ENCODE measurements at regions not wholly inside any gene's neighbourhood (a gene's known extent, or its start where the extent isn't known, plus 50 kb on each side); places are given as distances from the start of the nearest gene placed in this dataset.

DNA sequence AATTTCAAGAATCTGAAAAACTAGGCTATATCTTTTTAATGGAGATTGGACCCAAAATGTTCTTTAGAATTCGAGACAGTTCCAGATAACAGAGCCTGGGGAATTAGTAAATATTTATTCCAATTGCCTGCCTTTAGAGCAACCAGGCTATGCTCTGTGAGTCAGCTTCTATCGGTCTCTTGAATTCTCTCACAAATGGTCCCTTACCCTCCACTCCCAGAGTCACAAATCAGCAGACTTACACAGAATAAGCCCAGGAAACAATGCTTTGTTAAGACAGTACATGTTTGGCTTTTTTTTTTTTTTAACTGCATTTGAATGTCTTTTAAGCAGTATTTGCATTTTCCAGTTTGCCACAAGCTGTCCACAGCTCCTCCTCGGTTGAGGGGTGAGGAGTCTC, 460.7 kb upstream of the CBLB start:
- DNase-seq = no peak
- Histone ChIP-seq H3K9me3 (replicated peaks) (peaks cover 7% of the 10 kb centered on the region), H3K4me3 (no peak overlapping the region), H3K27ac (replicated peaks) (no peak overlapping the region), H3K4me1 (no peaks in the 10 kb centered on the region), H3K27me3 (ENCODE audit: low read depth) (no peaks in the 10 kb centered on the region), H3K36me3 (no peaks in the 10 kb centered on the region)
- TF ChIP-seq, protein P1, sequence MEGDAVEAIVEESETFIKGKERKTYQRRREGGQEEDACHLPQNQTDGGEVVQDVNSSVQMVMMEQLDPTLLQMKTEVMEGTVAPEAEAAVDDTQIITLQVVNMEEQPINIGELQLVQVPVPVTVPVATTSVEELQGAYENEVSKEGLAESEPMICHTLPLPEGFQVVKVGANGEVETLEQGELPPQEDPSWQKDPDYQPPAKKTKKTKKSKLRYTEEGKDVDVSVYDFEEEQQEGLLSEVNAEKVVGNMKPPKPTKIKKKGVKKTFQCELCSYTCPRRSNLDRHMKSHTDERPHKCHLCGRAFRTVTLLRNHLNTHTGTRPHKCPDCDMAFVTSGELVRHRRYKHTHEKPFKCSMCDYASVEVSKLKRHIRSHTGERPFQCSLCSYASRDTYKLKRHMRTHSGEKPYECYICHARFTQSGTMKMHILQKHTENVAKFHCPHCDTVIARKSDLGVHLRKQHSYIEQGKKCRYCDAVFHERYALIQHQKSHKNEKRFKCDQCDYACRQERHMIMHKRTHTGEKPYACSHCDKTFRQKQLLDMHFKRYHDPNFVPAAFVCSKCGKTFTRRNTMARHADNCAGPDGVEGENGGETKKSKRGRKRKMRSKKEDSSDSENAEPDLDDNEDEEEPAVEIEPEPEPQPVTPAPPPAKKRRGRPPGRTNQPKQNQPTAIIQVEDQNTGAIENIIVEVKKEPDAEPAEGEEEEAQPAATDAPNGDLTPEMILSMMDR (IDR thresholded peaks at IDR 0.05; ENCODE audit: borderline replicate concordance) = no peak
- intact Hi-C loops (cut with micrococcal nuclease) = no loop called here

DNA sequence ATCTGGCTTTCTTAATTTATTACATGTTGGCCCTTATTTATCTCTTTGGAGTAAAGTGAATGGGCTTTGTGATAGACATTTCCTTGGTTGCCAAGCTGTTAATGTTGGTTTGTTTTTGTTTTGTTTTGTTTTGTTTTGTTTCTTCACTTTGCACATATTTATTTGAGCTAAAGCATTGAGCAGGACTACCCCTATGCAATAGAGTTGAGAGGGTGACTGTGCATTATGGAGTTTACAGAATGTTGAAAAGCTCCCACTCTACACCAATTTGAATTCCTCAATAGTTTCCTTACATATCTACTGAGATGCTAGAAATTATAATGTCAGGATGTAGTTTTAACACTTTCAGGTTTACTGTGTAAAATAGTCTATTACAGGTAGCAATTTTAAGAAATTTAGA, 462.8 kb upstream of the CBLB start:
- Histone ChIP-seq H3K27ac (replicated peaks) (no peak overlapping the region), H3K27me3 (ENCODE audit: low read depth) (no peaks in the 10 kb centered on the region), H3K9me3 (replicated peaks) (no peaks in the 10 kb centered on the region), H3K4me1 (no peaks in the 10 kb centered on the region), H3K4me3 (no peak overlapping the region), H3K36me3 (no peaks in the 10 kb centered on the region)
- TF ChIP-seq, protein P1 (IDR thresholded peaks at IDR 0.05; ENCODE audit: borderline replicate concordance) = no peak
- intact Hi-C loops (cut with micrococcal nuclease) = no loop called here
- no peak for DNase-seq

DNA sequence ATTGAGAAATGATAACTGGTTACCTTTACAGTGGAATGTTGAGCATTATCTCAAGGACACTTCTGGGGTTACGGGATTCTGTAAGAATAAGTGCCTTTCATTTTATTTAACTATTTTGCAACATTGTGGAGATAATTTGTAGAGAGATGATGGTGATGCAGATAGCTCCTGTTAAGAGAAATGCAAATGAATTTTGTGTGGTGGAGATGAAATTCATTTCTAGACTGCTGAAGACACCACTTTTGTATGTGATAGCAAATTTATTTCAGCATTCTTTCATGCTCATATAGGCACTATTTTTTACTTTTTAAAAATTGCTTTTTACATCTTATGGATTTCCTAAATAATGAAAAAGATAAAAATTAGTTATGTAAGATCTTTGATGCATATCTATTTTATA, 463.3 kb upstream of the CBLB start:
- H3K36me3 ChIP-seq = no peaks in the 10 kb centered on the region
- H3K4me3 ChIP-seq = no peak overlapping the region
- no peaks in the 10 kb centered on the region for H3K27me3 ChIP-seq (ENCODE audit: low read depth)
- H3K27ac ChIP-seq (replicated peaks) = no peak overlapping the region
- TF ChIP-seq, protein P1 (IDR thresholded peaks at IDR 0.05; ENCODE audit: borderline replicate concordance) = no peak
- intact Hi-C loops (cut with micrococcal nuclease) = no loop called here
- no peaks in the 10 kb centered on the region for H3K9me3 ChIP-seq (replicated peaks)
- H3K4me1 ChIP-seq = no peaks in the 10 kb centered on the region
- no peak for DNase-seq

DNA sequence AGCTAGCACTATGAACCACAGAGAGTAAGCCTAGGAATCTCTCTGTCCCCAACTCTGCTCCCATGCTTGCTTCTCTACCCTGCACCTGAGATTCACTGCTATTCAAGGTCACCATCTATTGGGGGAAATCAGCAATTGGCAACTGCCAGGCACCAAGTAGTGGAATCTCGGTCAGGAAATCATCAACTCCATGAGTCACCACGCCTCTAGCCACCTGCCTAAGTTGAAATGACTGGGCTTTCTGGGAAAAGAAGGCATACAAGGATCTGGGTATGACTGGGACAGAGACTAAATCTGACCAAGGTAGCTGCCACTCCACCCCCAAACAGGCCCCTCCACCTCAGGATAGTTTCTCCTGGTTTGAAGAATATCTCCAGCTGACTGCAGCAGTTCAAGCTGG, 464.1 kb upstream of the CBLB start:
- Histone ChIP-seq H3K4me3 (no peak overlapping the region), H3K9me3 (replicated peaks) (no peaks in the 10 kb centered on the region), H3K27me3 (ENCODE audit: low read depth) (no peaks in the 10 kb centered on the region), H3K36me3 (no peaks in the 10 kb centered on the region), H3K4me1 (no peaks in the 10 kb centered on the region), H3K27ac (replicated peaks) (no peak overlapping the region)
- no peak for DNase-seq
- TF ChIP-seq, protein P1 (IDR thresholded peaks at IDR 0.05; ENCODE audit: borderline replicate concordance) = no peak
- intact Hi-C loops (cut with micrococcal nuclease) = no loop called here

DNA sequence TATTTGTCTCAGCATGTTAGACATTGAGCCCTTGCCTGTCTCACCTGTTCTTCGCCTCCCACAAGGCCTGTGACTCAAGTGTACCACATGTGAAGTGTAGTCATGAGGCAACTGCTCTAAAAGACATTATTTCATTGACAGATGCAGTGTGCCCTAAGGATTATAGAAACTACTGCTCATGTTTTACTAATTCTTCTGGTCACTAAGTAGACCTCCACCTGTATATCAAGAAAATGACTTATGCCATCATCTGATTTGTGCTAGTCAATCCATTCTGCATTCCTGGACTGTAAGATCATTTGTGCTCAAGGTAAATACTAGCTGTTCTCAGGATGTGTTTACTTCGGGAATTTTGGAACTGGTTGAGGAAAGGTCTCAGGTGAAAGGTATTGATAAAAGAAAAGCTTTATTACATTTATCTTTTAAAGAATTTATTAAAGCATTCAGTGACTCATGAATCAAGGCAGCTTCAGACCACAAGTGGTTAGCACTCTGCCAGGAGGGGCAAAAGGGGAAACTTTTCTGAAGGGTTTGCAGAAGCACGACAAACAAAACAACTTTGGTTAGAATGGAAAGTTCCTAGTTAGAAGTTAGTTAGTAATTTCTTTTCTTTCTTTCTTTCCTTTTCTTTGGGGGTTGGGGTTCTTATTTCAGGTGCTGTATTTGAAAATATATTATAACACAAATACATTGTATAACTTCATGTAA, 465.3 kb upstream of the CBLB start:
- TF ChIP-seq, protein P1 (IDR thresholded peaks at IDR 0.05; ENCODE audit: borderline replicate concordance) = no peak

More for the DNA sequence above, 465.3 kb upstream of the CBLB start:
- Histone ChIP-seq H3K4me3 (no peak overlapping the region), H3K4me1 (no peaks in the 10 kb centered on the region), H3K36me3 (no peaks in the 10 kb centered on the region), H3K27ac (replicated peaks) (no peak overlapping the region), H3K9me3 (replicated peaks) (no peaks in the 10 kb centered on the region), H3K27me3 (ENCODE audit: low read depth) (no peaks in the 10 kb centered on the region)
- intact Hi-C loops (cut with micrococcal nuclease) = no loop called here
- DNase-seq = no peak
